ENCODE measurements at regions not wholly inside any gene's neighbourhood (a gene's known extent, or its start where the extent isn't known, plus 50 kb on each side); places are given as distances from the start of the nearest gene placed in this dataset.

DNA sequence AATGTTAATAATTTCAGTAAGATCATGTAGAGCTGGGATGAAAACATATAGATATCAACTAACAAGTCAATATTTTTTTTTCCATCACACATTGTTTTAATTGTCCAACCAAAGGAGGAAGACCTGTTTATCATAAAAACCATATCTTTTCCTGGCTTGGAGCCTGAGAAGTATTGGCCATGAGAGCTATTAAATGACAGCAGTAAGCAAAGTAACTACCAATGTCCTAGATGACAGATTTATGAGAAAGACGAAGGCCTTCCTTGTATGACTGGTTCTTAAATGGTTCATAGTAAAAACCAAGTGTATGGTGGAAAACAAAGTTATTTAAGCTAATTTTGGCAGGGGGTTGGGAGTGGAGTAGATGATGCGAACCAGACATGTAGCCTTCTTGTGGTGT is 1147.1 kb upstream of the TENM4 start:
- no peak overlapping the region for H3K4me3 ChIP-seq
- 21% methylated on average over 2 of the region's 2 CpGs for WGBS (ENCODE audit: missing lambda C conversion rate)
- CTCF ChIA-PET = no interaction called here
- ATAC-seq (no peak), FAIRE-seq (peak; percentile 68), DNase-seq (ENCODE audit: low read depth in 1 of 2, low spot score in 1 of 2) (no peak)
- H3K4me1 ChIP-seq = no peaks in the 10 kb centered on the region
- no peak overlapping the region for H3K27ac ChIP-seq
- no peak overlapping the region for H3K4me2 ChIP-seq
- POLR2A ChIA-PET = no interaction called here
- no peaks in the 10 kb centered on the region; the same call in 2 of the 3 replicates for H3K9me3 ChIP-seq
- TF ChIP-seq CEBPB (IDR thresholded peaks at IDR 0.05) = no peak
- TF ChIP-seq NFE2L2 (conservative IDR thresholded peaks at IDR 0.05; ENCODE audit: low read length) = no peak

- ChIA-PET CTCF (no interaction called here), POLR2A (no interaction called here)
- Histone ChIP-seq H3K4me2 (no peak overlapping the region), H3K4me1 (no peaks in the 10 kb centered on the region), H3K27ac (no peak overlapping the region), H3K4me3 (no peak overlapping the region), H3K9me3 (no peaks in the 10 kb centered on the region; the same call in 2 of the 3 replicates)
- FAIRE-seq (no peak), ATAC-seq (no peak), DNase-seq (ENCODE audit: low read depth in 1 of 2, low spot score in 1 of 2) (no peak)
- 13% methylated on average over 1 of the region's 1 CpG for WGBS (ENCODE audit: missing lambda C conversion rate)
- no peak for TF ChIP-seq MAZ (IDR thresholded peaks at IDR 0.05; ENCODE audit: borderline replicate concordance, low read depth, low read length)
- no peak for TF ChIP-seq POLR2AphosphoS2 (conservative IDR thresholded peaks at IDR 0.05; ENCODE audit: low read length)
- TF ChIP-seq, protein P1, sequence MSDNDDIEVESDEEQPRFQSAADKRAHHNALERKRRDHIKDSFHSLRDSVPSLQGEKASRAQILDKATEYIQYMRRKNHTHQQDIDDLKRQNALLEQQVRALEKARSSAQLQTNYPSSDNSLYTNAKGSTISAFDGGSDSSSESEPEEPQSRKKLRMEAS (IDR thresholded peaks at IDR 0.05) = no peak
- no peak for TF ChIP-seq RNF2 (IDR thresholded peaks at IDR 0.05; ENCODE audit: borderline replicate concordance, low read depth)
- TF ChIP-seq FOSB (CRISPR knock-in tag; IDR thresholded peaks at IDR 0.05) = no peak
- TF ChIP-seq JUN (IDR thresholded peaks at IDR 0.05) = no peak
- no peak for TF ChIP-seq KDM5A (IDR thresholded peaks at IDR 0.05)
- TF ChIP-seq CBX8 (IDR thresholded peaks at IDR 0.05) = no peak
- TF ChIP-seq CHD4 (IDR thresholded peaks at IDR 0.05; ENCODE audit: borderline replicate concordance) = no peak
Observed at GRCh38 chr11:80586464-80586863, 1145.6 kb upstream of the TENM4 start.

DNA sequence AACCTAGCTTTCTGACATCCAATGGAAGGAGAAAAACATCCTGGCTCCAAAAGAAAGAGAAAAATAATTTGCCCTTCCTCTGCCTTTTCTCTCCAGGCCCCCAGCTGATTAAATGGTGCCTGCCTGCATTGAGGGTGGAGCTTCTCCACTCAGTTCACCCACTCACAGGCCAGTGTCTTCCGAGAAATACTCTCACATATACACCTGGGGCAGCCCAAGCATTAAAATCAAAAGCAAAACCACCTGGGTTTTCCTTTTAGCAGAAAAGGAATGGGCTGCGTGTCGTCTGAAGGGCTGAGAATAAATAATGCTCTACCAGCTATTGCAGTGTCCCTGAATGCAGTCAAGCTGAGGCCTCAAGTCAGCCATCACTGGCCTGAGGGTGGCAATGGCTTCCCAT is 1143.8 kb upstream of the TENM4 start:
- H3K4me1 ChIP-seq = no peaks in the 10 kb centered on the region
- H3K4me3 ChIP-seq = no peak overlapping the region
- no peak overlapping the region for H3K27ac ChIP-seq
- POLR2A ChIA-PET = no interaction called here
- TF ChIP-seq HEYL (CRISPR knock-in tag; IDR thresholded peaks at IDR 0.05) = no peak
- TF ChIP-seq RAD21 (conservative IDR thresholded peaks at IDR 0.05 in 1 of 2, IDR thresholded peaks at IDR 0.05 in 1 of 2) = no peak
- TF ChIP-seq FOSB (CRISPR knock-in tag; IDR thresholded peaks at IDR 0.05) = no peak
- no peak for TF ChIP-seq CBX8 (IDR thresholded peaks at IDR 0.05)
- no peak for TF ChIP-seq CBX2 (IDR thresholded peaks at IDR 0.05; ENCODE audit: borderline replicate concordance, low read depth)
- no peak for TF ChIP-seq FOSL2 (IDR thresholded peaks at IDR 0.05)
- TF ChIP-seq FOSL2 (CRISPR knock-in tag; IDR thresholded peaks at IDR 0.05) = no peak
- no peak for TF ChIP-seq CTCF (IDR thresholded peaks at IDR 0.05)
- no peak for TF ChIP-seq BHLHE40 (IDR thresholded peaks at IDR 0.05; ENCODE audit: low read depth, low read length)
- no peak for TF ChIP-seq EP300 (IDR thresholded peaks at IDR 0.05)
- TF ChIP-seq, protein P2, sequence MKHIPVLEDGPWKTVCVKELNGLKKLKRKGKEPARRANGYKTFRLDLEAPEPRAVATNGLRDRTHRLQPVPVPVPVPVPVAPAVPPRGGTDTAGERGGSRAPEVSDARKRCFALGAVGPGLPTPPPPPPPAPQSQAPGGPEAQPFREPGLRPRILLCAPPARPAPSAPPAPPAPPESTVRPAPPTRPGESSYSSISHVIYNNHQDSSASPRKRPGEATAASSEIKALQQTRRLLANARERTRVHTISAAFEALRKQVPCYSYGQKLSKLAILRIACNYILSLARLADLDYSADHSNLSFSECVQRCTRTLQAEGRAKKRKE (CRISPR knock-in tag; IDR thresholded peaks at IDR 0.05; ENCODE audit: low read depth) = no peak
- no peak for TF ChIP-seq HOXB13 (CRISPR knock-in tag; IDR thresholded peaks at IDR 0.05; ENCODE audit: low read depth)
- no peak for TF ChIP-seq CEBPB (IDR thresholded peaks at IDR 0.05)
- TF ChIP-seq, protein P3, sequence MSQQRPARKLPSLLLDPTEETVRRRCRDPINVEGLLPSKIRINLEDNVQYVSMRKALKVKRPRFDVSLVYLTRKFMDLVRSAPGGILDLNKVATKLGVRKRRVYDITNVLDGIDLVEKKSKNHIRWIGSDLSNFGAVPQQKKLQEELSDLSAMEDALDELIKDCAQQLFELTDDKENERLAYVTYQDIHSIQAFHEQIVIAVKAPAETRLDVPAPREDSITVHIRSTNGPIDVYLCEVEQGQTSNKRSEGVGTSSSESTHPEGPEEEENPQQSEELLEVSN (IDR thresholded peaks at IDR 0.05; ENCODE audit: borderline replicate concordance, low read depth) = no peak
- no peak for TF ChIP-seq ZC3H11A (IDR thresholded peaks at IDR 0.05)
- no peak for TF ChIP-seq HMGXB4 (CRISPR knock-in tag; IDR thresholded peaks at IDR 0.05; ENCODE audit: borderline replicate concordance)
- TF ChIP-seq REST (IDR thresholded peaks at IDR 0.05) = no peak
- TF ChIP-seq MAZ (IDR thresholded peaks at IDR 0.05; ENCODE audit: borderline replicate concordance, low read depth, low read length) = no peak
- H3K9me3 ChIP-seq = no peaks in the 10 kb centered on the region; the same call in 2 of the 3 replicates
- no peak for ATAC-seq
- CTCF ChIA-PET = no interaction called here
- no peak overlapping the region for H3K4me2 ChIP-seq
- 31% methylated on average over 3 of the region's 3 CpGs for WGBS (ENCODE audit: missing lambda C conversion rate)
- DNase-seq (ENCODE audit: low read depth in 1 of 2, low spot score in 1 of 2) = no peak
- no peak for FAIRE-seq
